DOHH2 (cell line): ENCODE measurements at regions not wholly inside any gene's neighbourhood (a gene's known extent, or its start where the extent isn't known, plus 50 kb on each side); places are given as distances from the start of the nearest gene placed in this dataset.

Source experiments
- EZH2phosphoT487 ChIP-seq: fragments of 200-600 bp; sonication (generic); IDR thresholded peaks from 2 replicates; pipeline ENCODE4 v1.6.1; 2017; ENCODE audit warnings: borderline replicate concordance, mild to moderate bottlenecking, antibody characterized with exemption, low read length, moderate library complexity, mixed read lengths
- TF ChIP-seq, protein P1 (sequence below): fragments of 200-600 bp; sonication (generic); IDR thresholded peaks from one replicate; pipeline ENCODE4 v1.5.1; 2014; ENCODE audit warnings: antibody characterized with exemption, mild to moderate bottlenecking, low read depth, low read length; ENCODE audit not compliant: poor library complexity, severe bottlenecking

- TF ChIP-seq, protein P1, sequence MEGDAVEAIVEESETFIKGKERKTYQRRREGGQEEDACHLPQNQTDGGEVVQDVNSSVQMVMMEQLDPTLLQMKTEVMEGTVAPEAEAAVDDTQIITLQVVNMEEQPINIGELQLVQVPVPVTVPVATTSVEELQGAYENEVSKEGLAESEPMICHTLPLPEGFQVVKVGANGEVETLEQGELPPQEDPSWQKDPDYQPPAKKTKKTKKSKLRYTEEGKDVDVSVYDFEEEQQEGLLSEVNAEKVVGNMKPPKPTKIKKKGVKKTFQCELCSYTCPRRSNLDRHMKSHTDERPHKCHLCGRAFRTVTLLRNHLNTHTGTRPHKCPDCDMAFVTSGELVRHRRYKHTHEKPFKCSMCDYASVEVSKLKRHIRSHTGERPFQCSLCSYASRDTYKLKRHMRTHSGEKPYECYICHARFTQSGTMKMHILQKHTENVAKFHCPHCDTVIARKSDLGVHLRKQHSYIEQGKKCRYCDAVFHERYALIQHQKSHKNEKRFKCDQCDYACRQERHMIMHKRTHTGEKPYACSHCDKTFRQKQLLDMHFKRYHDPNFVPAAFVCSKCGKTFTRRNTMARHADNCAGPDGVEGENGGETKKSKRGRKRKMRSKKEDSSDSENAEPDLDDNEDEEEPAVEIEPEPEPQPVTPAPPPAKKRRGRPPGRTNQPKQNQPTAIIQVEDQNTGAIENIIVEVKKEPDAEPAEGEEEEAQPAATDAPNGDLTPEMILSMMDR = no peak
- TF ChIP-seq EZH2phosphoT487 = no peak
Observed at GRCh38 chr2:143957321-143957720, 562.6 kb downstream of the ZEB2 start.
